Ovary (tissue), 7 donors: ENCODE measurements at regions not wholly inside any gene's neighbourhood (a gene's known extent, or its start where the extent isn't known, plus 50 kb on each side); places are given as distances from the start of the nearest gene placed in this dataset.
"Not testable (repeated sequence)": the region's sequence is repeated elsewhere in the genome, so short reads cannot be mapped to it uniquely, and the experiment has no call there.

Experiments
- DNase-seq, 5 donors: peaks; one replicate each; pipeline ENCODE4 v3.0.0-alpha.2; 2019 to 2020
- H3K27ac ChIP-seq, 2 donors: fragments of 200-600 bp; one replicate each; pipeline versions ENCODE4 v1.5.1 to v1.8.0; 2019 to 2022
- H3K27me3 ChIP-seq: fragments of 200-600 bp; one replicate; pipeline ENCODE4 v1.8.0; 2022
- H3K36me3 ChIP-seq: fragments of 200-600 bp; sonication (generic); one replicate; pipeline ENCODE4 v1.5.1; 2019
- H3K4me1 ChIP-seq: one replicate; pipeline ENCODE4 v1.8.1; 2013; ENCODE audit warnings: mild to moderate bottlenecking, moderate library complexity; ENCODE audit not compliant: insufficient read depth
- H3K4me3 ChIP-seq: fragments of 200-600 bp; sonication (generic); one replicate; pipeline ENCODE4 v1.5.1; 2017
- H3K9me3 ChIP-seq, 2 donors: fragments of 200-600 bp in 1 of 2; sonication (generic) in 1 of 2; one replicate each; pipeline versions ENCODE4 v1.5.1 to v1.8.1; 2013 to 2019; ENCODE audit warnings: mild to moderate bottlenecking in 1 of 2, moderate library complexity in 1 of 2
- WGBS, 3 donors: extraction: QIAGEN DNeasy Blood & Tissue Kit in 1 of 3; methylation state at CpG; one replicate each; pipeline versions ENCODE4 v1.1.5 to v1.1.7; 2013 to 2017; 5-methylcytosine and 5-hydroxymethylcytosine counted together
- intact Hi-C, 4 donors: fragments of 100-400 bp; cut with DNase I; formaldehyde crosslinking; loops; one replicate each; pipeline versions ENCODE4 v1.11.0 to v1.15.1; 2022 to 2023
- donor health status: DM: no; HTN: no; CAD: no; lungs with moderate emphysema.
- donor health status: DM: no; HTN: no; CAD: no.
- donor health status: Bipolar disorder and iron deficiency.
- donor health status: DM: no; HTN: no; CAD: no.
- donor health status: DM: yes; HTN: yes; CAD: no.

DNA sequence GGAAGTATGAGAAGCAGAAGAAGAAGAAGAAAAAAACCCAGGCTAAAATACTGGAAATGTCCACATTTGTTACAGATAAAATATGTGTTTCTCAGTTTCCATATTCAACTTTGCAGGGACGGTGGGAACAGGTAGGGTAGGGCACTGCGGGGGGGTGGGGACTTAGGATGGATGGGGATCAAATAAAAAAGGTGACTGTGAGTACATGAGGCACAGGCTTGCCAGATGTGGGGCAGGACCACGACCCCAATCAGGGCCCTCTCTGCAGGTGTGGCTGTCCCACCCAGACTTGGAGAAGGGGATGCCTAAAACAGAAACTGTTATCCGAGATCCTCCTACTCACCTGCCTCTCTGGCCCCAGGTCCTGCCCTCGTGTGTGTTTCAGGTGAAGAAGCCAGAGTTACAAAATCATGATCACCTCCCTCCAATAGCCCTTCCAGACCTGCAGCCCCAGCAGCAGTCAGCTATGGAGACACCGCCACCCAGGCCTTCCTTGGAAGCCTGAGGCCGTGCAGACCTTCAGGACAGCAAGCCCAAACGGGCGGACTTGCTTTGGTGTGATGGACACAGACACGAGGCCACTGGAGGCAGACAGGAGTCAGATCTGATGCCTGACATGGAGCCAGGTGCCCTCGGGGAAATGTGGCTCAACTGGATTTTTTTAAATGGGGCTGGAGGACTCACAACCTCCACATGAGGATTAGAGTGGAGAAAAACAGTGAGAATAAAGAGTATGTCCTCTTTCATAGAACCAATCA, 315.0 kb downstream of the BCL2L11 start:
- H3K4me3 ChIP-seq, H3K36me3 ChIP-seq, DNase-seq, H3K9me3 ChIP-seq, H3K4me1 ChIP-seq, intact Hi-C loops, H3K27me3 ChIP-seq, H3K27ac ChIP-seq: not testable (repeated sequence)
- 88 to 93% (median 91%) methylated on average over 4 to 5 of the region's 11 CpGs for WGBS, 3 donors

- H3K9me3 ChIP-seq, H3K36me3 ChIP-seq, H3K27ac ChIP-seq, intact Hi-C loops, DNase-seq, H3K27me3 ChIP-seq, H3K4me1 ChIP-seq, H3K4me3 ChIP-seq: not testable (repeated sequence)
- WGBS, 3 donors, result 71 to 92% (median 78%) methylated on average over 1 to 3 of the region's 5 CpGs
These were observed 315.7 kb downstream of the BCL2L11 start for GRCh38 chr2:111436411-111436810.

GRCh38 chr2:111437288-111437990, 316.7 kb downstream of the BCL2L11 start:
- H3K9me3 ChIP-seq, H3K36me3 ChIP-seq, DNase-seq, H3K27ac ChIP-seq, H3K27me3 ChIP-seq, intact Hi-C loops, H3K4me1 ChIP-seq, H3K4me3 ChIP-seq: not testable (repeated sequence)
- WGBS, 3 donors, result 70 to 82% (median 75%) methylated on average over 4 to 6 of the region's 7 CpGs

DNA sequence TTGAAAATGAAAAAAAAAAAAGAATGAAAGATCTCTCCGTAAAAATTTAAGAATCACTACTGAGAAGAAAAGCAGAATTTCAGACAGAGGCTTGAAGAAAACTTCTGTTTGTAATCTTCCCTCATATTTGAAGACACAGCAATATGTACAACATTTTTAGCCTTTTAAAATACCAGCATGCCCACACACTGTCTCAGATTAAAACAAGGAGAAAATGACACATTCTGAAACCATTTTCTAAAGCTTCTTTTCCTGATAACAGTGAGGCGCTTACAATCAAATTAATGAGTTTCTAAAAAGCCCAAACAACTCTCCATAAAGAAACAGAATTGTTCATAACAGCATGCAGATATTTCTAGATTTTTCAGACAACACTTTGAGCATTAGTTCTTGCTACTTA, 317.4 kb downstream of the BCL2L11 start:
- H3K4me3 ChIP-seq, H3K36me3 ChIP-seq, H3K4me1 ChIP-seq, intact Hi-C loops, DNase-seq, H3K27ac ChIP-seq, H3K27me3 ChIP-seq, H3K9me3 ChIP-seq: not testable (repeated sequence)
- WGBS, 3 donors, result 15 to 21% (median 18%) methylated on average over 2 of the region's 2 CpGs

DNA sequence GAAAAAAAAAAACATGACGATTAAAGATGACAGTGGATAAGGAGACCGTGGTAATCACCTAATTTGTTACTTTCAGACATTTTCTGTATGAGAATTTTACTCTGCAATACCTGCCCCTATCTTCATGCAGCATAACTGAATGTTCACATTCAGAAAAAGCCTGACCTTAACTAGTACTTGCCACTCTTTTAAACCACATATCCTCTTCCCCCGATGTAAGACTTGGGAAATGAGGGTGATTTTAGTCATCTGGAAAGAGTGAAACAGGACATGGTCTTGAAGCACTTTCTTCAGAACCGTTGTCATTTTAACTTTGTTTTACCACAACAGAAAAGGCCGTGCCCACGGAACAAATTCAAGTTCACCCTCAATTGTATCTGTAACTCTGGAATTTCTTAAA, 318.5 kb downstream of the BCL2L11 start:
- H3K4me1 ChIP-seq, H3K27ac ChIP-seq, H3K4me3 ChIP-seq, H3K9me3 ChIP-seq, H3K27me3 ChIP-seq, DNase-seq, H3K36me3 ChIP-seq, intact Hi-C loops: not testable (repeated sequence)
- 78 to 83% (median 80%) methylated on average over 2 to 4 of the region's 6 CpGs for WGBS, 3 donors

GRCh38 chr2:111441614-111442013, 320.9 kb downstream of the BCL2L11 start:
- intact Hi-C loops, H3K27me3 ChIP-seq, DNase-seq, H3K27ac ChIP-seq, H3K4me3 ChIP-seq, H3K36me3 ChIP-seq, H3K4me1 ChIP-seq, H3K9me3 ChIP-seq: not testable (repeated sequence)
- WGBS, 3 donors, result 87 to 96% (median 88%) methylated on average over 4 of the region's 5 CpGs

- intact Hi-C loops, result not testable (repeated sequence)
These were observed 322.2 kb downstream of the BCL2L11 start for GRCh38 chr2:111442767-111443454.

DNA sequence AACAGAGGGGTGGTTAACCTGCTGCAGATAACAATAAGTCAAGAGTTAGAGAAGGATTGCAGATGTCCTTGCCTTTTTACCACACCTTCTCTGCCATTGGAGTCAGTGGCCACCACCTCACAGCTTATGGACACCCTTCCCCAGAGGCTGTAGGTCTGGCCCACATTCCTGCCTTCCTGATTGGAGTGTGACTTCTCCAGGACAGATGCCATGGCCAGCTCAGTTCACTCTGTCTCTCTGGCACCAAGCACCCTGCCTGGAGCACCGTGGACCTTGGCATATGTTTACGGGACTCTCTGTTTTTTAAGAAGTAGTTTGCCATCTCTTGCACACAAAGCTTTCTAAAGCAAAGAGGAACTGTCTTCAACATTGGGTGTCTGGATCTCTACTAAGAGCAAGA, 323.8 kb downstream of the BCL2L11 start:
- H3K27ac ChIP-seq, H3K9me3 ChIP-seq, intact Hi-C loops, H3K4me3 ChIP-seq, H3K4me1 ChIP-seq, H3K27me3 ChIP-seq, H3K36me3 ChIP-seq, DNase-seq: not testable (repeated sequence)
- no CpG with 5 or more reads among the region's 2 CpGs for WGBS, 3 donors

More at GRCh38 chr2:111442767-111443454, 322.2 kb downstream of the BCL2L11 start:
- not testable (repeated sequence) for DNase-seq, H3K36me3 ChIP-seq, H3K27ac ChIP-seq, H3K4me3 ChIP-seq, H3K4me1 ChIP-seq, H3K27me3 ChIP-seq, H3K9me3 ChIP-seq
- WGBS, 3 donors, result 46 to 67% (median 56%) methylated on average over 4 to 5 of the region's 8 CpGs

GRCh38 chr2:111445191-111445929, 324.6 kb downstream of the BCL2L11 start:
- intact Hi-C loops, H3K9me3 ChIP-seq, DNase-seq, H3K36me3 ChIP-seq, H3K4me1 ChIP-seq, H3K27me3 ChIP-seq, H3K4me3 ChIP-seq, H3K27ac ChIP-seq: not testable (repeated sequence)
- no CpG with 5 or more reads among the region's 7 CpGs for WGBS, 3 donors

GRCh38 chr2:111445941-111446340, 325.2 kb downstream of the BCL2L11 start:
- H3K4me3 ChIP-seq, DNase-seq, H3K27ac ChIP-seq, H3K4me1 ChIP-seq, H3K36me3 ChIP-seq, H3K9me3 ChIP-seq, intact Hi-C loops, H3K27me3 ChIP-seq: not testable (repeated sequence)
- WGBS, 3 donors, result no CpG with 5 or more reads among the region's 10 CpGs

DNA sequence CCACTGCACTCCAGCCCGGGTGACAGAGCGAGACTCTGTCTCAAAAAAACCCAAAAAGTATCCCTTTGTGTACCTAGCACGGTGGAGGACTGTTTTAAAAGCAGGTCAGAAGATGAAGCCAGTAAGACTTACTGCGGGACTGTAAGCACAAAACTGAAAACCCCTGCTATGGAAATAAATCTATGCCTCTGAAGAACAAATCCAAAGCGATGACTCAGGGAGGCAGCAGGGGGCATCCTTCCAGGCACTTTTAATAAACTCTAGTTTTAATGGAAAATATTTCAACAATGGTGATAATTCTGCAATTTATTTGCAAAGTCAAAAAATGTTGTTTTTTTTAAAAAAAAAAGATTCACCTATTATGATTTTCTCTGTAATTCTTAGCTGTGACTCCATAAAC, 326.8 kb downstream of the BCL2L11 start:
- intact Hi-C loops, DNase-seq: not testable (repeated sequence)
- WGBS, 3 donors, result 92 to 94% methylated on average over 3 to 4 of the region's 5 CpGs; no CpG with 5 or more reads in 1 of the 3 donors

More for the DNA sequence above, 326.8 kb downstream of the BCL2L11 start:
- H3K9me3 ChIP-seq, H3K4me1 ChIP-seq, H3K27me3 ChIP-seq, H3K36me3 ChIP-seq, H3K4me3 ChIP-seq, H3K27ac ChIP-seq: not testable (repeated sequence)
